Nephron progenitor cell (in vitro differentiated cells): ENCODE measurements at regions not wholly inside any gene's neighbourhood (a gene's known extent, or its start where the extent isn't known, plus 50 kb on each side); places are given as distances from the start of the nearest gene placed in this dataset.

Source experiments
- DNase-seq: peaks from one replicate; pipeline ENCODE4 v3.0.0; 2021
- H3K27ac Mint-ChIP-seq: 2 replicates; pipeline ENCODE4 v1.8.0; 2021; ENCODE audit warnings: mild to moderate bottlenecking, moderate library complexity, mixed read lengths
- H3K27me3 Mint-ChIP-seq: 2 replicates; pipeline ENCODE4 v1.8.0; 2021; ENCODE audit warnings: mild to moderate bottlenecking, low read depth, mixed read lengths; ENCODE audit not compliant: poor library complexity
- H3K36me3 Mint-ChIP-seq: 2 replicates; pipeline ENCODE4 v1.8.0; 2021; ENCODE audit warnings: low read depth, mixed read lengths
- H3K4me1 Mint-ChIP-seq: 2 replicates; pipeline ENCODE4 v1.8.0; 2021; ENCODE audit warnings: mixed read lengths
- H3K4me3 Mint-ChIP-seq: 2 replicates; pipeline ENCODE4 v1.8.0; 2021; ENCODE audit warnings: mild to moderate bottlenecking, moderate library complexity, mixed read lengths
- H3K9me3 Mint-ChIP-seq: 2 replicates; pipeline ENCODE4 v1.8.0; 2021; ENCODE audit warnings: mild to moderate bottlenecking, moderate library complexity, mixed read lengths
- TF ChIP-seq, protein P1 (sequence below): fragments of 200-600 bp; sonication (generic); IDR thresholded peaks from 2 replicates; pipeline ENCODE4 v1.5.0; 2021; ENCODE audit warnings: antibody characterized with exemption

DNA sequence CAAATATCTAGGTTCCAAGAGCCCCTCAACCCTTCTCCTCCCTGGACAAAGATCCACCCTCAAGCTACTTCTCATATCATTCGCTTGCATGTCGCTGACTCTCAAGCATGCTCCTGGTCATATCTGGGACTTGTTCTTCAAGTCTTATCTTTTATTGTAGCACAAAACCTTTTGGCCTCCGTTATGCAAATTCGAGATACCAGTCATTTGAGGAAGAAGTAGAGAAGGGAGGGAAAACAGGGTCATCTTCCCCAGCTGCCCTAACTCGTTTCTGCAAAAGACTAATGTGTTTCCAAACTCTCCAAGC is 63.8 kb upstream of the ETS2 start:
- H3K4me3 Mint-ChIP-seq = no peak overlapping the region
- peaks cover 5% of the 10 kb centered on the region for H3K9me3 Mint-ChIP-seq
- no peak overlapping the region for H3K27ac Mint-ChIP-seq
- TF ChIP-seq, protein P1, sequence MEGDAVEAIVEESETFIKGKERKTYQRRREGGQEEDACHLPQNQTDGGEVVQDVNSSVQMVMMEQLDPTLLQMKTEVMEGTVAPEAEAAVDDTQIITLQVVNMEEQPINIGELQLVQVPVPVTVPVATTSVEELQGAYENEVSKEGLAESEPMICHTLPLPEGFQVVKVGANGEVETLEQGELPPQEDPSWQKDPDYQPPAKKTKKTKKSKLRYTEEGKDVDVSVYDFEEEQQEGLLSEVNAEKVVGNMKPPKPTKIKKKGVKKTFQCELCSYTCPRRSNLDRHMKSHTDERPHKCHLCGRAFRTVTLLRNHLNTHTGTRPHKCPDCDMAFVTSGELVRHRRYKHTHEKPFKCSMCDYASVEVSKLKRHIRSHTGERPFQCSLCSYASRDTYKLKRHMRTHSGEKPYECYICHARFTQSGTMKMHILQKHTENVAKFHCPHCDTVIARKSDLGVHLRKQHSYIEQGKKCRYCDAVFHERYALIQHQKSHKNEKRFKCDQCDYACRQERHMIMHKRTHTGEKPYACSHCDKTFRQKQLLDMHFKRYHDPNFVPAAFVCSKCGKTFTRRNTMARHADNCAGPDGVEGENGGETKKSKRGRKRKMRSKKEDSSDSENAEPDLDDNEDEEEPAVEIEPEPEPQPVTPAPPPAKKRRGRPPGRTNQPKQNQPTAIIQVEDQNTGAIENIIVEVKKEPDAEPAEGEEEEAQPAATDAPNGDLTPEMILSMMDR = no peak
- peaks cover 4% of the 10 kb centered on the region for H3K27me3 Mint-ChIP-seq
- no peaks in the 10 kb centered on the region for H3K36me3 Mint-ChIP-seq
- H3K4me1 Mint-ChIP-seq = peaks cover 12% of the 10 kb centered on the region
- DNase-seq = no peak

DNA sequence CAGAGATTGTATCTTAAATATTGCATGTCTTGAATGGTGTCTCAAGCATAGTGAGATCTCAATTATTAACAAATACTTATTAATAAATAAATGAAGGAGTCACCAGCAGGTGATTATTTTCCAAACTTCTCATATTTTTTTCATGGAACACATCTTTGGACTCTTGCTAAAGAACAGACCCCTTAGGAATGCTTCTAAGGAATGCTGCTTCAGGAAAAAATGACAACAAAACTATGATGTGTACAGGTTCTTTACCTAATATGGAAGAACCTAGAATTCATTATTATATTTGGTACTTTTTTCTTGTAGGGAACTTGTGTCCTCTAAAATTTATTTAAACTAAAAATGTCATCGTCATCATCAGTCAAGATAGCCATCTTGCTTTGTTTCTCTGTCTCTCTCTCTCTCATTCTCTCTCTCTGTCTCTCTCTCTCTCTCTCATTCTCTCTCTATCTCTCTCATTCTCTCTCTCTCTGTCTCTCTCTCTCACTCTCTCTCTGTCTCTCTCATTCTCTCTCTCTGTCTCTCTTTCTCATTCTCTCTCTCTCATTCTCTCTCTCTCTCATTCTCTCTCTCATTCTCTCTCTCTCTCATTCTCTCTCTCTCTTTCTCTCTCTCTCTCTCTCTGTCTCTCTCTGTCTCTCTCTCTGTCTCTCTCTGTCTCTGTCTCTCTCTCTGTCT is 63.0 kb upstream of the ETS2 start:
- H3K4me3 Mint-ChIP-seq = no peak overlapping the region
- H3K9me3 Mint-ChIP-seq = peaks cover 9% of the 10 kb centered on the region
- peaks cover 12% of the 10 kb centered on the region for H3K4me1 Mint-ChIP-seq
- no peak overlapping the region for H3K27ac Mint-ChIP-seq
- peaks cover 4% of the 10 kb centered on the region for H3K27me3 Mint-ChIP-seq
- DNase-seq = no peak
- H3K36me3 Mint-ChIP-seq = no peaks in the 10 kb centered on the region
- TF ChIP-seq, protein P1 = no peak

DNA sequence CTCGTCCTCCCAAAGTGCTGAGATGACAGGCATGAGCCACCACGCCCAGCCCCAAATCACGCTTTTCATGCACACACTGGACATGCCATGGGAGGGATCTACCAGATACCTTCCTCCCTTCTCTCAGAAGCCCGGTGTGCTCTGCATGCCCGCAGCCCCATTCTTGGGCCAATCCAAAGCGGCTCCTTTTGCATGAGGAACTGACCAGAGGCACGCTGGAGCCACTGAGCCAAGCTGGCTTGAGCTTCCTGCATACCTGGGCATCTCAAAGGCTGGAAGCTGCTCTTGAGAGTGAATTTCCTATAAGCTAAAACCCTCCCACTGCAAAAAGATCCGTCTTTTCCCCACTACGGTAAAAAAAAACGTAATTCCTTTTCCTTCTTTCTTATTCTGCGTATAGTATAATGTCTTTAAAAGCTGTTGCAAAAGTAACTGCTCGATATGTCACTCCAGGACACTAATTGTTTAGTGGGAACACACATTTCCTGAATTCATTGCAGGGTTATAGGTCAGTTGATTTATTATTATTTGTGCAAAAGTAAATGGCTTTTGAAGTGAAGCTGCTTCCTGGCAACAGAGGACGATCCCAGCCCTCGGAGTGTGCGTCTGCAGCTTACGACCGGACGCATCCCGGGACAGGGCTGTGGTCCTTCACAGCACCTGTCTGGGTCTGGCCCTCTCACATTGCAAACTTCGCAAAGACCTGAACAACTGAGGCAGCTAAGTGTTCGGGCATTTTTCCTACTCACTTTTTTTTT is 61.8 kb upstream of the ETS2 start:
- Mint-ChIP-seq H3K9me3 (peaks cover 13% of the 10 kb centered on the region), H3K36me3 (no peaks in the 10 kb centered on the region), H3K4me1 (peaks cover 12% of the 10 kb centered on the region), H3K27ac (no peak overlapping the region), H3K27me3 (peaks cover 4% of the 10 kb centered on the region), H3K4me3 (no peak overlapping the region)
- TF ChIP-seq, protein P1 = no peak
- DNase-seq = peak; percentile 8

DNA sequence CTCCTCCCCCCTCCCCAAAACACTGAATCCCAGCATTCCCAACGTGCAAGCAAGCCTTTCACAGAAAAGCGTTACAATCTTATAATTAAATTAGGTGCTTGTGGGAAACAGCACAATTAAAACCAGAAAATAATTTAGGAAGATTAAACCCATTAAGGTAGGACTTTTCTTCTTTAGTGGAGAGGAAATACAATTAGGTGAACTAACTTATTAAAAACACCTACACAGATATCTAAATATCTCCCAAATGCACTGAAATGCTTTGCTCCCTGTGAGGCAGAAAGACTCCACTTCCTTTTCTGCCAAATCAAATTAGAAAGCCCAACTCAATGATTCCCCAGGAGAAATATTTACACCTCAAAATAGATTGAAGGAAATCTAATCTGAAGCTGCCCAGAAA is 60.9 kb upstream of the ETS2 start:
- Mint-ChIP-seq H3K36me3 (no peaks in the 10 kb centered on the region), H3K4me1 (peaks cover 12% of the 10 kb centered on the region), H3K27ac (peak overlapping the region; percentile 61), H3K9me3 (peaks cover 13% of the 10 kb centered on the region), H3K4me3 (no peak overlapping the region), H3K27me3 (peaks cover 4% of the 10 kb centered on the region)
- no peak for DNase-seq
- TF ChIP-seq, protein P1 = no peak

DNA sequence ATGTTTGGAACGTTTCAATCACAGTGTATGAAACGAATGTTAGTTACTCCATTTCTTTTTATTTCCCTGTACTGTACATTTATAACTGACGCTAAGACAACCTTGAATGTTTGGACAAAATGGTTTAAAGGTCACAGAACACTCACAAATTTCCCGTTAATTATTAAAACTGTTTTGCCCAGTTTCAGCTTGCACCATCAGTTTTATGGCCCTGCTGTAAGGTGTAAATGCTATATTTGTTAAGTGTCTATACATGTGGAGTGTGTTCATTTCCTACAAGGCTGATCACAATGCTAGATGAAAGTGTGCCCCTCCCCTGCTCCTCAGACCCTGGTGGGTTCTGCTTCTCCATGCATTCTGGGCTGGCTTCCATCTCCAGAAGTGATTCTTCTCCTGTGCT is 57.9 kb upstream of the ETS2 start:
- Mint-ChIP-seq H3K27me3 (peaks cover 7% of the 10 kb centered on the region), H3K4me1 (peaks cover 12% of the 10 kb centered on the region)
- TF ChIP-seq, protein P1 = no peak

More for the DNA sequence above, 57.9 kb upstream of the ETS2 start:
- Mint-ChIP-seq H3K4me3 (no peak overlapping the region), H3K9me3 (peaks cover 13% of the 10 kb centered on the region), H3K36me3 (no peaks in the 10 kb centered on the region), H3K27ac (no peak overlapping the region)
- no peak for DNase-seq
